GM23338 (cell line): ENCODE measurements at regions not wholly inside any gene's neighbourhood (a gene's known extent, or its start where the extent isn't known, plus 50 kb on each side); places are given as distances from the start of the nearest gene placed in this dataset.

Experiments
- ATAC-seq: fragments of 200-7000 bp; cut with Tn5 transposase; 3 replicates; pipeline ENCODE4 v1.9.1; 2020
- DNase-seq: peaks from one replicate; pipeline ENCODE4 v3.0.0-alpha.2; 2015; ENCODE audit warnings: low spot score
- H2AFZ ChIP-seq: fragments of 200-600 bp; sonication (generic); 2 replicates; pipeline ENCODE4 v1.8.0; 2016; ENCODE audit warnings: antibody characterized with exemption, mild to moderate bottlenecking, moderate library complexity
- H3F3A ChIP-seq: fragments of 200-600 bp; sonication (generic); replicated peaks from 2 replicates; pipeline ENCODE4 v1.8.0; 2017; ENCODE audit warnings: antibody characterized with exemption, mixed run types, low read depth
- H3K27ac ChIP-seq: fragments of 200-600 bp; sonication (generic); 2 replicates; pipeline ENCODE4 v1.6.1; 2016; ENCODE audit warnings: low read depth
- H3K27me3 ChIP-seq: fragments of 200-600 bp; sonication (generic); 2 replicates; pipeline ENCODE4 v1.8.0; 2016; ENCODE audit warnings: mild to moderate bottlenecking, mixed run types, moderate library complexity; ENCODE audit not compliant: insufficient read depth
- H3K36me3 ChIP-seq: fragments of 200-600 bp; sonication (generic); 2 replicates; pipeline ENCODE4 v1.8.0; 2016; ENCODE audit warnings: mild to moderate bottlenecking; ENCODE audit not compliant: insufficient read depth
- H3K4me1 ChIP-seq: fragments of 200-600 bp; sonication (generic); 2 replicates; pipeline ENCODE4 v1.8.0; 2016; ENCODE audit warnings: mild to moderate bottlenecking, moderate library complexity; ENCODE audit not compliant: insufficient read depth
- H3K4me2 ChIP-seq: fragments of 200-600 bp; sonication (generic); 2 replicates; pipeline ENCODE4 v1.7.1; 2017; ENCODE audit warnings: mixed run types
- H3K4me3 ChIP-seq: fragments of 200-600 bp; sonication (generic); 2 replicates; pipeline ENCODE4 v1.6.1; 2016; ENCODE audit warnings: mixed run types
- H3K79me2 ChIP-seq: fragments of 200-600 bp; sonication (generic); replicated peaks from 2 replicates; pipeline ENCODE4 v1.8.0; 2017; ENCODE audit warnings: mild to moderate bottlenecking; ENCODE audit not compliant: insufficient read depth
- H3K9me2 ChIP-seq: fragments of 200-600 bp; sonication (generic); 2 replicates; pipeline ENCODE4 v1.8.0; 2017; ENCODE audit not compliant: insufficient read depth
- H4K20me1 ChIP-seq: fragments of 200-600 bp; sonication (generic); replicated peaks from 2 replicates; pipeline ENCODE4 v1.8.0; 2017; ENCODE audit warnings: mild to moderate bottlenecking; ENCODE audit not compliant: insufficient read depth
- H3K27ac Mint-ChIP-seq: 2 replicates; pipeline ENCODE4 v1.8.0; 2020; ENCODE audit warnings: inconsistent platforms, mild to moderate bottlenecking, moderate library complexity, mixed read lengths
- H3K27me3 Mint-ChIP-seq: 3 replicates; pipeline ENCODE4 v1.8.0; 2022; ENCODE audit warnings: low read depth, mild to moderate bottlenecking, moderate library complexity, mixed read lengths, inconsistent platforms; ENCODE audit not compliant: insufficient read depth, poor library complexity
- H3K36me3 Mint-ChIP-seq: 3 replicates; pipeline ENCODE4 v1.8.0; 2021; ENCODE audit warnings: low read depth, mild to moderate bottlenecking, inconsistent platforms, moderate library complexity, mixed read lengths
- H3K4me1 Mint-ChIP-seq: 3 replicates; pipeline ENCODE4 v1.8.0; 2020; ENCODE audit warnings: mild to moderate bottlenecking, inconsistent platforms, mixed read lengths
- H3K4me3 Mint-ChIP-seq: 3 replicates; pipeline ENCODE4 v1.8.0; 2021; ENCODE audit warnings: moderate library complexity, mild to moderate bottlenecking, inconsistent platforms, mixed read lengths
- H3K9me3 Mint-ChIP-seq: 3 replicates; pipeline ENCODE4 v1.8.0; 2020; ENCODE audit warnings: moderate library complexity, mild to moderate bottlenecking, inconsistent platforms, mixed read lengths
- CREB1 ChIP-seq: fragments of 250-450 bp; sonication (Bioruptor Pico); IDR thresholded peaks from 2 replicates; pipeline ENCODE4 v1.5.0; 2020; ENCODE audit warnings: low read depth, mild to moderate bottlenecking, moderate library complexity
- EZH2 ChIP-seq: fragments of 200-600 bp; sonication (generic); IDR thresholded peaks from one replicate; pipeline ENCODE4 v1.8.0; 2017; ENCODE audit warnings: antibody characterized with exemption, mild to moderate bottlenecking, low read depth; ENCODE audit not compliant: unreplicated experiment
- EZH2phosphoT487 ChIP-seq: fragments of 200-600 bp; sonication (generic); IDR thresholded peaks from one replicate; pipeline ENCODE4 v1.8.1; 2018; ENCODE audit warnings: antibody characterized with exemption; ENCODE audit not compliant: unreplicated experiment
- JUNB ChIP-seq: IDR thresholded peaks from one replicate; pipeline ENCODE4 v1.6.1; 2016; ENCODE audit warnings: antibody characterized with exemption; ENCODE audit not compliant: unreplicated experiment
- NANOG ChIP-seq: IDR thresholded peaks from 2 replicates; pipeline ENCODE4 v1.6.1; 2016; ENCODE audit warnings: antibody characterized with exemption, borderline replicate concordance
- POLR2AphosphoS5 ChIP-seq: IDR thresholded peaks from 2 replicates; pipeline ENCODE4 v1.6.1; 2016; ENCODE audit warnings: antibody characterized with exemption, low read depth
- STAT1 ChIP-seq: IDR thresholded peaks from one replicate; pipeline ENCODE4 v1.6.1; 2016; ENCODE audit warnings: antibody characterized with exemption; ENCODE audit not compliant: unreplicated experiment
- ZNF114 ChIP-seq: fragments of 250-450 bp; sonication (Bioruptor Pico); IDR thresholded peaks from 2 replicates; pipeline ENCODE4 v1.5.0; 2020; ENCODE audit warnings: mild to moderate bottlenecking, moderate library complexity
- ZNF331 ChIP-seq: fragments of 250-450 bp; sonication (Bioruptor Pico); IDR thresholded peaks from 2 replicates; pipeline ENCODE4 v1.5.0; 2020; ENCODE audit warnings: low read depth, mild to moderate bottlenecking, moderate library complexity
- TF ChIP-seq, protein P1 (sequence below), 2 experiments: fragments of 200-600 bp in 1 of 2; sonication (generic) in 1 of 2; conservative IDR thresholded peaks; 2 replicates each; pipeline versions ENCODE4 v1.5.1 to v1.6.1; 2016 to 2017; ENCODE audit warnings: antibody characterized with exemption in 2 of 2, low read depth in 2 of 2, mild to moderate bottlenecking in 2 of 2, moderate library complexity in 1 of 2
- TF ChIP-seq, protein P2 (sequence below): IDR thresholded peaks from 2 replicates; pipeline ENCODE4 v1.6.1; 2016; ENCODE audit warnings: antibody characterized with exemption
- TF ChIP-seq, protein P3 (sequence below): IDR thresholded peaks from one replicate; pipeline ENCODE4 v1.6.1; 2018; ENCODE audit warnings: antibody characterized with exemption; ENCODE audit not compliant: unreplicated experiment

DNA sequence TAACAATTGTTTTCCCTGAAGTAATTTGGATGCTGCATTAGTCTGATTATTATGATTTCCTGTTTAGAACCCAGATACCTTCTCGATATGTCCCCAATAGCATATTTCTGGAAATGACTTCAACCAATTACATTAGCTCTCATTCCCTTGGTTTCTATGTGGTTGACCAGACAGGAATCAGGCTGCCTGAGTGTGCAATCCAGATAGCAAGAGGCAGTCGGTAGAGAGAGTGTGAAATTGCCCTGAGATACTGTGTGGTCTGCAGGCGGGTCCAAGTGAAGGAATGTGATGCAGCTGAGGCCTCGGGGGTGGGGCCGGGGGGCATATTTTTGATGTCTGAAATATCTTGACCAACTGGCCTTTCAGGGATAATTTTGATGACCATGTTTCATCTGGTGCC lies 143.9 kb upstream of the ITGA6 start:
- Mint-ChIP-seq H3K36me3 (no peaks in the 10 kb centered on the region; the same call in 2 of the 3 replicates), H3K27me3 (peaks cover 4% of the 10 kb centered on the region), H3K9me3 (no peaks in the 10 kb centered on the region), H3K4me3 (no peak overlapping the region; the same call in 2 of the 3 replicates), H3K4me1 (peaks cover 33% of the 10 kb centered on the region), H3K27ac (no peak overlapping the region)
- no peak for DNase-seq
- Histone ChIP-seq H3F3A (no peaks in the 10 kb centered on the region), H3K79me2 (no peaks in the 10 kb centered on the region), H3K36me3 (no peaks in the 10 kb centered on the region), H3K27ac (no peak overlapping the region), H3K27me3 (no peaks in the 10 kb centered on the region), H3K4me1 (peaks cover 25% of the 10 kb centered on the region), H3K9me2 (no peaks in the 10 kb centered on the region), H2AFZ (no peak overlapping the region), H4K20me1 (no peaks in the 10 kb centered on the region), H3K4me2 (no peak overlapping the region), H3K4me3 (no peak overlapping the region)
- TF ChIP-seq, protein P1, sequence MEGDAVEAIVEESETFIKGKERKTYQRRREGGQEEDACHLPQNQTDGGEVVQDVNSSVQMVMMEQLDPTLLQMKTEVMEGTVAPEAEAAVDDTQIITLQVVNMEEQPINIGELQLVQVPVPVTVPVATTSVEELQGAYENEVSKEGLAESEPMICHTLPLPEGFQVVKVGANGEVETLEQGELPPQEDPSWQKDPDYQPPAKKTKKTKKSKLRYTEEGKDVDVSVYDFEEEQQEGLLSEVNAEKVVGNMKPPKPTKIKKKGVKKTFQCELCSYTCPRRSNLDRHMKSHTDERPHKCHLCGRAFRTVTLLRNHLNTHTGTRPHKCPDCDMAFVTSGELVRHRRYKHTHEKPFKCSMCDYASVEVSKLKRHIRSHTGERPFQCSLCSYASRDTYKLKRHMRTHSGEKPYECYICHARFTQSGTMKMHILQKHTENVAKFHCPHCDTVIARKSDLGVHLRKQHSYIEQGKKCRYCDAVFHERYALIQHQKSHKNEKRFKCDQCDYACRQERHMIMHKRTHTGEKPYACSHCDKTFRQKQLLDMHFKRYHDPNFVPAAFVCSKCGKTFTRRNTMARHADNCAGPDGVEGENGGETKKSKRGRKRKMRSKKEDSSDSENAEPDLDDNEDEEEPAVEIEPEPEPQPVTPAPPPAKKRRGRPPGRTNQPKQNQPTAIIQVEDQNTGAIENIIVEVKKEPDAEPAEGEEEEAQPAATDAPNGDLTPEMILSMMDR (conservative IDR thresholded peaks at IDR 0.05; ENCODE audit: low read depth in 2 of 2) = no peak
- TF ChIP-seq NANOG (no peak), EZH2 (no peak), EZH2phosphoT487 (no peak), STAT1 (no peak), JUNB (no peak), ZNF114 (no peak)
- TF ChIP-seq, protein P2, sequence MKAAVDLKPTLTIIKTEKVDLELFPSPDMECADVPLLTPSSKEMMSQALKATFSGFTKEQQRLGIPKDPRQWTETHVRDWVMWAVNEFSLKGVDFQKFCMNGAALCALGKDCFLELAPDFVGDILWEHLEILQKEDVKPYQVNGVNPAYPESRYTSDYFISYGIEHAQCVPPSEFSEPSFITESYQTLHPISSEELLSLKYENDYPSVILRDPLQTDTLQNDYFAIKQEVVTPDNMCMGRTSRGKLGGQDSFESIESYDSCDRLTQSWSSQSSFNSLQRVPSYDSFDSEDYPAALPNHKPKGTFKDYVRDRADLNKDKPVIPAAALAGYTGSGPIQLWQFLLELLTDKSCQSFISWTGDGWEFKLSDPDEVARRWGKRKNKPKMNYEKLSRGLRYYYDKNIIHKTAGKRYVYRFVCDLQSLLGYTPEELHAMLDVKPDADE = no peak
- no peak for ATAC-seq

DNA sequence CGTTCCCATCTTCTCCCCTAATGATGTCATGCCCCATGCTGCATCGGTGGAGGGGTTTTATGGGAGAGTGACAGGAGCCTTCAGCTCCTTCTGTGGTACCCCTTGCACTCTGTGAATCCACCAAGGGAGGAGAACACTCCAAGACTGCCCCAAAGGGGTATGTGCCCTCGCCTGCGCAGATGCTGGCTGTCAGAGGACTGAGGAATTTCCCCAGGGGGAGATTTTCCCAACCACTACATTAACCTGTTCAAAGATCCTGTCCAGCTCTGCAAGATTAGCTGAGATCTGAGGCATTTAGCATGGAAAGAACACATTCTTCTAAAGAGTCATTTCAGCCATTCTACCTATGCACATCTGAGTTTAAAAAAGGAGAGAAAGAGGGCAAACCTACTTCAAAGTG lies 143.2 kb upstream of the ITGA6 start:
- Mint-ChIP-seq H3K4me3 (no peak overlapping the region), H3K27ac (no peak overlapping the region), H3K9me3 (no peaks in the 10 kb centered on the region), H3K4me1 (peaks cover 32% of the 10 kb centered on the region), H3K36me3 (no peaks in the 10 kb centered on the region; the same call in 2 of the 3 replicates), H3K27me3 (peaks cover 4% of the 10 kb centered on the region)
- Histone ChIP-seq H3K4me1 (peaks cover 25% of the 10 kb centered on the region), H3K4me3 (no peak overlapping the region), H3K79me2 (no peaks in the 10 kb centered on the region), H3K36me3 (no peaks in the 10 kb centered on the region), H3K4me2 (no peak overlapping the region), H3K27ac (no peak overlapping the region), H2AFZ (peak overlapping the region; percentile 28; the same call in 1 of the 2 replicates), H3K9me2 (no peaks in the 10 kb centered on the region), H3K27me3 (no peaks in the 10 kb centered on the region), H4K20me1 (no peaks in the 10 kb centered on the region), H3F3A (no peaks in the 10 kb centered on the region)
- no peak for DNase-seq
- no peak for ATAC-seq
- no peak for TF ChIP-seq ZNF331 (CRISPR knock-in tag)
- TF ChIP-seq POLR2AphosphoS5 = no peak
- TF ChIP-seq EZH2phosphoT487 = no peak
- TF ChIP-seq ZNF114 = no peak
- no peak for TF ChIP-seq EZH2
- TF ChIP-seq JUNB = no peak
- TF ChIP-seq CREB1 = no peak
- TF ChIP-seq STAT1 = no peak
- TF ChIP-seq NANOG = no peak
- TF ChIP-seq, protein P1 (conservative IDR thresholded peaks at IDR 0.05; ENCODE audit: low read depth in 2 of 2) = no peak
- TF ChIP-seq, protein P2 = no peak
- TF ChIP-seq, protein P3, sequence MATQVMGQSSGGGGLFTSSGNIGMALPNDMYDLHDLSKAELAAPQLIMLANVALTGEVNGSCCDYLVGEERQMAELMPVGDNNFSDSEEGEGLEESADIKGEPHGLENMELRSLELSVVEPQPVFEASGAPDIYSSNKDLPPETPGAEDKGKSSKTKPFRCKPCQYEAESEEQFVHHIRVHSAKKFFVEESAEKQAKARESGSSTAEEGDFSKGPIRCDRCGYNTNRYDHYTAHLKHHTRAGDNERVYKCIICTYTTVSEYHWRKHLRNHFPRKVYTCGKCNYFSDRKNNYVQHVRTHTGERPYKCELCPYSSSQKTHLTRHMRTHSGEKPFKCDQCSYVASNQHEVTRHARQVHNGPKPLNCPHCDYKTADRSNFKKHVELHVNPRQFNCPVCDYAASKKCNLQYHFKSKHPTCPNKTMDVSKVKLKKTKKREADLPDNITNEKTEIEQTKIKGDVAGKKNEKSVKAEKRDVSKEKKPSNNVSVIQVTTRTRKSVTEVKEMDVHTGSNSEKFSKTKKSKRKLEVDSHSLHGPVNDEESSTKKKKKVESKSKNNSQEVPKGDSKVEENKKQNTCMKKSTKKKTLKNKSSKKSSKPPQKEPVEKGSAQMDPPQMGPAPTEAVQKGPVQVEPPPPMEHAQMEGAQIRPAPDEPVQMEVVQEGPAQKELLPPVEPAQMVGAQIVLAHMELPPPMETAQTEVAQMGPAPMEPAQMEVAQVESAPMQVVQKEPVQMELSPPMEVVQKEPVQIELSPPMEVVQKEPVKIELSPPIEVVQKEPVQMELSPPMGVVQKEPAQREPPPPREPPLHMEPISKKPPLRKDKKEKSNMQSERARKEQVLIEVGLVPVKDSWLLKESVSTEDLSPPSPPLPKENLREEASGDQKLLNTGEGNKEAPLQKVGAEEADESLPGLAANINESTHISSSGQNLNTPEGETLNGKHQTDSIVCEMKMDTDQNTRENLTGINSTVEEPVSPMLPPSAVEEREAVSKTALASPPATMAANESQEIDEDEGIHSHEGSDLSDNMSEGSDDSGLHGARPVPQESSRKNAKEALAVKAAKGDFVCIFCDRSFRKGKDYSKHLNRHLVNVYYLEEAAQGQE = no peak
